Breast epithelium (tissue), 4 donors: ENCODE measurements at regions not wholly inside any gene's neighbourhood (a gene's known extent, or its start where the extent isn't known, plus 50 kb on each side); places are given as distances from the start of the nearest gene placed in this dataset.

ENCODE experiments used
- DNase-seq, 2 donors: peaks; one replicate each; pipeline ENCODE4 v3.0.0-alpha.2; 2019; ENCODE audit warnings: low spot score in 2 of 2
- H3K27ac ChIP-seq, 2 donors: fragments of 200-600 bp; sonication (generic) in 1 of 2; one replicate each; pipeline ENCODE4 v1.5.1; 2016 to 2019; ENCODE audit warnings: mild to moderate bottlenecking in 1 of 2
- H3K27me3 ChIP-seq, 2 donors: fragments of 200-600 bp; sonication (generic) in 1 of 2; one replicate each; pipeline versions ENCODE4 v1.5.1 to v1.6.0; 2017 to 2019; ENCODE audit warnings: control low read depth in 1 of 2, mild to moderate bottlenecking in 1 of 2
- H3K36me3 ChIP-seq: fragments of 200-600 bp; one replicate; pipeline ENCODE4 v1.5.1; 2019
- H3K4me1 ChIP-seq, 2 donors: fragments of 200-600 bp; sonication (generic); one replicate each; pipeline ENCODE4 v1.5.1; 2016 to 2019; ENCODE audit warnings: control low read depth in 1 of 2
- H3K4me3 ChIP-seq, 3 donors: fragments of 200-600 bp; sonication (generic); 1 replicate in 2 of 3; 2 replicates in 1 of 3; pipeline ENCODE4 v1.5.1; 2016 to 2019; ENCODE audit warnings: mild to moderate bottlenecking in 3 of 3, moderate library complexity in 2 of 3
- H3K9me3 ChIP-seq, 2 donors: fragments of 200-600 bp; sonication (generic) in 1 of 2; one replicate each; pipeline ENCODE4 v1.5.1; 2016 to 2019; ENCODE audit warnings: control low read depth in 1 of 2
- CTCF ChIP-seq, 3 donors: fragments of 450-650 bp; IDR thresholded peaks; one replicate each; pipeline ENCODE4 v1.5.1; 2016 to 2017; ENCODE audit warnings: antibody characterized with exemption in 3 of 3, mild to moderate bottlenecking in 3 of 3, moderate library complexity in 3 of 3
- POLR2A ChIP-seq: fragments of 450-650 bp; IDR thresholded peaks from one replicate; pipeline ENCODE4 v1.6.1; 2016; ENCODE audit warnings: antibody characterized with exemption, mild to moderate bottlenecking, moderate library complexity
- POLR2AphosphoS5 ChIP-seq, 3 donors: sonication (generic); formaldehyde crosslinking; IDR thresholded peaks; one replicate each; pipeline ENCODE4 v1.6.1; 2017; ENCODE audit warnings: antibody characterized with exemption in 3 of 3
- intact Hi-C: fragments of 100-400 bp; cut with DNase I; formaldehyde crosslinking; loops from one replicate; pipeline ENCODE4 v1.15.1; 2023; ENCODE audit warnings: low total_unique reads

GRCh38 chr12:92046557-92047392 lies 98.9 kb downstream of the BTG1 start:
- Histone ChIP-seq H3K9me3 (no peaks in the 10 kb centered on the region), H3K4me3 (no peak overlapping the region), H3K36me3 (no peaks in the 10 kb centered on the region), H3K27me3 (no peaks in the 10 kb centered on the region), H3K4me1 (no peaks in the 10 kb centered on the region), H3K27ac (no peak overlapping the region)
- intact Hi-C loops = no loop called here
- TF ChIP-seq CTCF (IDR thresholded peaks at IDR 0.05) (no peak), POLR2AphosphoS5 (IDR thresholded peaks at IDR 0.05) (no peak), POLR2A (no peak)
- no peak for DNase-seq

- no peak for DNase-seq
- TF ChIP-seq CTCF (IDR thresholded peaks at IDR 0.05) (no peak), POLR2AphosphoS5 (IDR thresholded peaks at IDR 0.05) (no peak), POLR2A (no peak)
- intact Hi-C loops = no loop called here
- H3K36me3 ChIP-seq = no peaks in the 10 kb centered on the region
- H3K27me3 ChIP-seq = no peaks in the 10 kb centered on the region
- H3K9me3 ChIP-seq = no peaks in the 10 kb centered on the region
- H3K4me1 ChIP-seq = no peaks in the 10 kb centered on the region
- no peak overlapping the region for H3K4me3 ChIP-seq
- no peak overlapping the region for H3K27ac ChIP-seq
Measured at GRCh38 chr12:92045852-92046251, 99.8 kb downstream of the BTG1 start.

GRCh38 chr12:92044435-92044834 lies 101.2 kb downstream of the BTG1 start:
- no peaks in the 10 kb centered on the region for H3K36me3 ChIP-seq
- H3K27me3 ChIP-seq = no peaks in the 10 kb centered on the region
- H3K27ac ChIP-seq = no peak overlapping the region
- H3K4me1 ChIP-seq = no peaks in the 10 kb centered on the region
- no peak overlapping the region for H3K4me3 ChIP-seq
- no peak for DNase-seq
- TF ChIP-seq CTCF (IDR thresholded peaks at IDR 0.05) (no peak), POLR2AphosphoS5 (IDR thresholded peaks at IDR 0.05) (no peak), POLR2A (no peak)
- intact Hi-C loops = loop anchor here (5.0 kb wide), 1 partner anchor 203 kb away; no protein-coding TSS in a partner anchor
- H3K9me3 ChIP-seq = no peaks in the 10 kb centered on the region

DNA sequence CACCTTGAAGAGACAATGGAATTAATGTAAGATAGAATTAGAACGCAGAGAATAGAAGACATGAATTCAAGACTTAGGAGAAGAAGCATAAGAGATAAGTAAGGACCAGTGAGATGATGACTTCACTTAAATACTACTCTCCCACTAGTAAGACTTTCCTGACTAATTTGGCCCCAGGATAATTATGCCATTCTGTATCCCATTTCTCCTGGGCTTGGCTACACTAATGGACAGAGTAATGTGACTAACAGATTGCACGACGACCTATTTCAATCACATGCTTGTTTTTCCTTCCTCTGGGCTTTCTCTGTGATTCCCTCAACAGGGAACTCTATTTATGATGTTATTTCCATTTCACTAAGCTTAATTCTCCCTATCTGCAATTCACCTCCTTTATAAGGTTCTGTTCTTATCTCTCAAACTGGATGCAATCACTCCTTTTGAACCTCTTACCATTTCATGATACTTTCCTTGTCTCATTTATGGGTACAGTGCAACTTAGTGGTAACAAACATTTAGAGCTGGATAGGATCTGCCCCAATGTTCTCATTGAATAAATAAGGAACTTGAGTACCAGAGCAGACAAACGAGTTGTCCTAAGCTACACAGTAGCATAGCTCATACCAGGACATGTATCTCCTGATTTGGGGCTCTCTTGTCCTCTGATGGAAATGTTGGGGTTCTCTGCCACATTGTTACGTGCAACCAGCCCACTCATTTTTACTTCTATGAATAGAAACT lies 102.7 kb downstream of the BTG1 start:
- Histone ChIP-seq H3K27ac (no peak overlapping the region), H3K27me3 (no peaks in the 10 kb centered on the region), H3K36me3 (no peaks in the 10 kb centered on the region), H3K4me3 (no peak overlapping the region), H3K4me1 (no peaks in the 10 kb centered on the region), H3K9me3 (no peaks in the 10 kb centered on the region)
- intact Hi-C loops = loop anchor here (5.0 kb wide), 1 partner anchor 204 kb away; no protein-coding TSS in a partner anchor
- no peak for DNase-seq
- TF ChIP-seq POLR2AphosphoS5 (IDR thresholded peaks at IDR 0.05) (no peak), POLR2A (no peak), CTCF (IDR thresholded peaks at IDR 0.05) (no peak)

GRCh38 chr12:92041742-92042141 lies 103.9 kb downstream of the BTG1 start:
- no peaks in the 10 kb centered on the region for H3K4me1 ChIP-seq

More at GRCh38 chr12:92041742-92042141, 103.9 kb downstream of the BTG1 start:
- H3K27me3 ChIP-seq = no peaks in the 10 kb centered on the region
- no peak overlapping the region for H3K27ac ChIP-seq
- TF ChIP-seq CTCF (IDR thresholded peaks at IDR 0.05) (no peak), POLR2A (no peak), POLR2AphosphoS5 (IDR thresholded peaks at IDR 0.05) (no peak)
- DNase-seq = no peak
- H3K36me3 ChIP-seq = no peaks in the 10 kb centered on the region
- intact Hi-C loops = loop anchor here (5.0 kb wide), 1 partner anchor 206 kb away; no protein-coding TSS in a partner anchor
- no peaks in the 10 kb centered on the region for H3K9me3 ChIP-seq
- no peak overlapping the region for H3K4me3 ChIP-seq
